ENCODE measurements at regions not wholly inside any gene's neighbourhood (a gene's known extent, or its start where the extent isn't known, plus 50 kb on each side); places are given as distances from the start of the nearest gene placed in this dataset.

DNA sequence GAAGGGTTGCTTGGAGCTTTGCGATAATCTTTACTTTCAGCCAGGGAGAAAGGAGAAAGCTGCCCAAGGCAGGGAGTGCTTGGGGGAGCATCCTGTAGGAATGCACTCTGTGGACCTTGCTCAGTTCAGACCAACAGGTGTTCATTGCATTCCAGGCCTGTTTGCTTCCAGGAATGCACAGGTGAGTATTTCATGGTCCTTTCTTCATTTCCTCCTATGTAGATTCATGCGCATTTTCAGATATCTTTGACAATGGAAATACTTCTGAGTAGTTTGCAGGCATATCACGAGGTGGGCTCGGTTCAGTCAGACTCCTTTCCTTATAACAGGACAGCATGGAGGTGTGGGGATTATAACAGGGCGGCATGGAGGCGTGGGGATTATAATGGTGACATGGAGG, 254.8 kb downstream of the FGF9 start:
- ChIA-PET CTCF (no interaction called here), POLR2A (no interaction called here)
- no peak for DNase-seq (ENCODE audit: low read depth)
- Histone ChIP-seq H3K4me3 (ENCODE audit: low read depth, low read length) (no peak overlapping the region), H3K27me3 (ENCODE audit: control insufficient read depth, insufficient read depth, low read length) (no peaks in the 10 kb centered on the region), H3K36me3 (ENCODE audit: control insufficient read depth, insufficient read depth, low read length) (no peaks in the 10 kb centered on the region)
- no peak for TF ChIP-seq CTCF (IDR thresholded peaks at IDR 0.05; ENCODE audit: insufficient read depth, low read depth, low read length)

DNA sequence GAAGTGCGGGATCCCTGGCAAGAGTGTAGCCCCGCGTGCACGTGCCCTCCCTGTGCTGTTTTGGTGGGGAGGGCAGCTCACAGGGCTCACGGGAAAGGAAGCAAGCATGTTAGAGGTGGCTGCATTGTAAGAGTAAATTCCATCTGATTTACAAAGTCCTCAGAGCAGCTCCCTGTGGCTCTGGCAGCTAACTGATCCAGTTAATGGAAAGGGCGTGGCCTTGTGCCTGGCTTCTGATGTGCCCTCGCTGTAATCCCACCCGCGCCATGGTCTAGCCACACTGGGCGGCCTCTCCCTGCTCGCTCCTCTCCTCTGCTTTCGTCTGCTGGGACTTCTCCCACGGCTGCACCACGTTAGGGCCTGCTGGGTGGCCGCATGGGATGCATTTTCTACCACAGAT, 258.5 kb downstream of the FGF9 start:
- POLR2A ChIA-PET: no interaction called here
- no peaks in the 10 kb centered on the region for H3K27me3 ChIP-seq (ENCODE audit: control insufficient read depth, insufficient read depth, low read length)
- no peak overlapping the region for H3K4me3 ChIP-seq (ENCODE audit: low read depth, low read length)
- no peak for TF ChIP-seq CTCF (IDR thresholded peaks at IDR 0.05; ENCODE audit: insufficient read depth, low read depth, low read length)
- no peak for DNase-seq (ENCODE audit: low read depth)
- H3K36me3 ChIP-seq (ENCODE audit: control insufficient read depth, insufficient read depth, low read length): no peaks in the 10 kb centered on the region
- CTCF ChIA-PET: no interaction called here

DNA sequence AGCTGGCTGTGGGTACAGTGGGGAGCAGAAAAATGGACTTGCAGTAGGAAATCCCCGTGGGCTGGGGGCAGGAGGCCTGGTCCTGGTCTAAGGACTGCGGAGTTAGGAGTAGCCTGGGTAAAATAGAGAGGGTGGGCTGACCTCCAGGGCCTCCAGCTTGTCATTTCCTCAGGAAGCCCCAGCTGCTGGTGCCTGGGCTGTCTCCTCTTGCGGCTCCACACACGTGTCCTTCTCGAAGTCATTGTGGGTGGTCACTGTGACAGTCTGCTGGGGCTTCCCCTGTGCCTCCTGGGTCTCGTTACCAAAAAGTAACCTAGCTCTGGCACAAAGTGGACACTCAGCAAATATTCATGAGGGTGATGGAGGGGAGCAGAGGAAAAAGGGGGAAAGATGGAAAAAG, 259.7 kb downstream of the FGF9 start:
- DNase-seq (ENCODE audit: low read depth): no peak
- H3K36me3 ChIP-seq (ENCODE audit: control insufficient read depth, insufficient read depth, low read length): no peaks in the 10 kb centered on the region
- H3K27me3 ChIP-seq (ENCODE audit: control insufficient read depth, insufficient read depth, low read length): no peaks in the 10 kb centered on the region
- ChIA-PET CTCF (no interaction called here), POLR2A (interaction anchor here (0.6 kb wide), 1 partner anchor 1699 kb away, joined by 6 read pairs; no protein-coding TSS in a partner anchor)
- H3K4me3 ChIP-seq (ENCODE audit: low read depth, low read length): no peak overlapping the region
- TF ChIP-seq CTCF (IDR thresholded peaks at IDR 0.05; ENCODE audit: insufficient read depth, low read depth, low read length): no peak

DNA sequence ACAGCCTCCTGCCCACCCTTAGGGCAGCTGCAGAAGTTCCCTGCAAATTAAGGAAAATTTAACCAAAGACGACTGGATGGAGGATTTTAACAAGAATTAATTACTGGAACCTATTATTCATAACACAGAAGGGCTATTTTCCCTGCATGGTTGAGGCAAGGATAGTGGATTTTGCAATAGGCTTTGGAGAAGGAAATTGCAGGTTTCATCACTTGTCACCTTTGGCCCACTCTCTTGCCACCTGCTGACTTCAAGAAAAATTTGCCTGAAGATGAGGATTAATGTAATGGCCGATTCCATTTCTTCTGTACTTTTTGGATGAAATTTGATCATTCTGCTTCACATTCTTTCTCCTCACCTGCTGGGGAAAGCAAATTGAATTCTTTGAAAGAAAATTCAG, 261.7 kb downstream of the FGF9 start:
- TF ChIP-seq CTCF (IDR thresholded peaks at IDR 0.05; ENCODE audit: insufficient read depth, low read depth, low read length): no peak
- Histone ChIP-seq H3K4me3 (ENCODE audit: low read depth, low read length) (no peak overlapping the region), H3K36me3 (ENCODE audit: control insufficient read depth, insufficient read depth, low read length) (no peaks in the 10 kb centered on the region), H3K27me3 (ENCODE audit: control insufficient read depth, insufficient read depth, low read length) (no peaks in the 10 kb centered on the region)
- POLR2A ChIA-PET: no interaction called here
- CTCF ChIA-PET: no interaction called here
- no peak for DNase-seq (ENCODE audit: low read depth)

DNA sequence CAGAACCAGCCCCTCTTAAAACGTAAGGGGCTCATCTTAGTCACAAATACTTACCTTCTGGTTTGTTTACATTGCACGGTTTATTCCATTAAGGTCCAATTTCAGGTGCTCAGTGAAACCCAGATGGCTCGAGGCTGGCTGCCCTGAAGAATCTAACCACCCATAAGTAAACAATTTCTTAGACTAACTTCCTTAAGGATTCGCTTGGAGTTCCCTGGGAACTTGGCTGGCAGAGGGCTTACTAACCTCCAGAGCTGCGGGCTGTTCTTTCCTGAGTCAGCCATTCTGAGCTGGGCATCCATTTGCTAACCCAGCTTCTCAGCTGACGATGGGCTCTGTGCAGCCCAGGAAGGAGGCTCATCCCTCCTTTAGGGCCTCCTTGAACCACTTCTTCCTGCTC, 262.1 kb downstream of the FGF9 start:
- ChIA-PET POLR2A (no interaction called here), CTCF (no interaction called here)
- DNase-seq (ENCODE audit: low read depth): no peak
- no peak for TF ChIP-seq CTCF (IDR thresholded peaks at IDR 0.05; ENCODE audit: insufficient read depth, low read depth, low read length)
- Histone ChIP-seq H3K4me3 (ENCODE audit: low read depth, low read length) (no peak overlapping the region), H3K36me3 (ENCODE audit: control insufficient read depth, insufficient read depth, low read length) (no peaks in the 10 kb centered on the region), H3K27me3 (ENCODE audit: control insufficient read depth, insufficient read depth, low read length) (no peaks in the 10 kb centered on the region)

Measured in BJ (cell line).